ENCODE measurements at regions not wholly inside any gene's neighbourhood (a gene's known extent, or its start where the extent isn't known, plus 50 kb on each side); places are given as distances from the start of the nearest gene placed in this dataset.
A peak's percentile ranks its signal among the peaks of the same experiment; 100 is the strongest.

DNA sequence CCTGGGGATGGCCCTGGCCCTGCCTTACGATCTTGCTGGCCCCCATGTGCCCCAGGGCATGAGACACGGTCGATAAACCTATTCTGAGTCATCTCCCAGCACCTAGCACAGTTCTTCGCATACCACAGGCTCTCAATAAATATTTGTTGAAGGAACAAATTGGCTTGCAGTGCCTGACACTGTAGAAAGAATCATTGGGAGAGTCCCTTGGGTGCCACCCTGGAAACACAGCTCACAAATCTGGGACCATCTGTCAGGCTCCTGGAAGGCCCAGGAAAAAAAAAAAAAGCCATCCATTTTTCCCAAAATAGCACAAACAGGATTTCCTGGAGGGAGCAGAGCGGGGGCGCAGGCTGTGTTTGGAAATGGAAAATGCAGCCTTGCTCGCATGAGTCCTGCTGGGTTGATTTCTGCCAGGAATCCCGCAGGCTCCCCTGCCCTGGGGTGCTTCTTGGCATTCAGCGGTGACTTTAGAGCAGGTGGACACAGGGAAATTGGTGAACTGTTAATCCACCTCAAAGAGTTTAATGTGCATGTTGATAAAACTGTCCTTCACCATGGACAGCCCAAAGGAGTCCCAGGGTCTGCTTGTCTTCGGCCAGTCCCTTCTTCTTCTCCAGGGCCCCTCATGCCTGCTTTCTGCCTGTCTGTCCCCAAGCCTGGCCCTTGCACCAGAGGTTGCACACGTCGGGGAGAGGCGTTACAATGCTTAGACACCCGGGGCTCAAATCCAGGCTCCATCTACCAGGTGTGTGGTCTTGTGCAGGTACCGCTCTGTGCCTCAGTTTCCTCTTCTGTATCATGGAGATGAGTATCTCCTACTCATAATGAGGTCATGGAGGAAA is 106.1 kb upstream of the RFLNA start:
- DNase-seq (ENCODE audit: low spot score) = no peak

DNA sequence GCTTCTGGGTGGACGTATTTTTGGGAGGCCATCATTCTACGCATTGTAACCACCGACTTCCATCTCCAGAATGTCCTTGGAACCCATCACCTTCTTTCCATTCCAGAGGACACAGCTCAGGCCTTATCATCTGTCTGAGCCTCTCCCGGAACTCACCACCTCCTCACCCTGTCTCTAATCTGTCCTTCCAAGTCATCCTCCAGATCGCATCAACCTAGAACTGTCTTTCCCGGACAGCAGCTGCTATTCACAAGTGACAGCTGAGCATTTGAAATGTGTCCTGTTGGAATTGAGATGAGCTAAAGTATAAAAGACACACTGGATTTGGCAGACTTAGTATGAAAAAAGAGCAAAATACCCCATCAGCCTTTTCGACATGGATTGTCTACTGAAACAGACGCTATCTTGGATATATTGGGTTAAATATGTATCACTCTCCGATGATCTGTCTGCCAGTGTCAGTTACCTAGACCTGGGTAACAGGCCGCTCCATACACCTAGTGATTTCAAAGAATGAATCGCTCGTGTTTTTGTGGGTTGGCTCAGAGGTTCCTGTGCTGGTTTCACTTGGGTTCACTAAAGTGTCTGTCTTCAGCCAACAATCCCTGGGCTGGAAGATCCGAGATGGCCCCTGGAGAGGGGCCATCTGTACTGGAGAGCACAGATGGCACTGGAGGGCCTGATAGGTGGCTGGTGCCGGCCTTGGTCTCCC is 104.4 kb upstream of the RFLNA start:
- no peak for DNase-seq (ENCODE audit: low spot score)

DNA sequence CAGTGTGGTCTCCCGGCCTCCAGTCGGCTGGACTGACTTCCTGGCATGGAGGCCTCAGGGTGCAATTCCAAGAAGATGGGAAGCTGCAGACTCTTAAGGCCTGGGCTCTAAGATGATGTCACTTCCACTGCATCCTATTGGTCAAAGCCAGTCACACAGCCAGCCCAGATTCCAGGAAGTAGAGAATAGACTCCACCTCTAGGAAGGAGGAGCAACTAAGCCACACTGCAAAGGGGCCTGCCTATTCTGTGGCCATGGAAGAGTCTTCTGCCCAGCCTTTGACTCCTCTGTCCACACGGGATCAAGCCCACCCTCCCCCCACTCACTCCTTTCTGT is 103.9 kb upstream of the RFLNA start:
- DNase-seq (ENCODE audit: low spot score) = peak; percentile 36

DNA sequence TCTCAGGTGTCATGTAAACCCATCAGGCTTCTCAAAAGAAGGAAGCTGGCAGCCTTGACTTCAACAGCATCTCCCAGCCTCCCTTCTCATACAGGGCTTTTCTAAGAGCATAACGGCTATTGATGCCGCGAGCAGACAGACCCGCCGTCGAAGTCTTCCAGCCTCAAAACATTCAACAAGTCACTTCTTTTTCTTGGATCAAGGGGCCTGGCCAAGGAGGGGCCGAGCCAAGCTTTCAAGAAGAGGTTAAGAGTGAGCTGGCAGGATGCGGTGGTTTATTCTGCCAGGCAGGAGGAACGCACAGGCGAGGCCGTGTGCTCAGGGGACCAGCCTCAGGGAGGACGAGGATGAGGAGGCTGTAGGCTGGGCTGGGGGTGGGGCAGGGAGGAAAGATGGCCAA is 102.9 kb upstream of the RFLNA start:
- DNase-seq (ENCODE audit: low spot score) = no peak

DNA sequence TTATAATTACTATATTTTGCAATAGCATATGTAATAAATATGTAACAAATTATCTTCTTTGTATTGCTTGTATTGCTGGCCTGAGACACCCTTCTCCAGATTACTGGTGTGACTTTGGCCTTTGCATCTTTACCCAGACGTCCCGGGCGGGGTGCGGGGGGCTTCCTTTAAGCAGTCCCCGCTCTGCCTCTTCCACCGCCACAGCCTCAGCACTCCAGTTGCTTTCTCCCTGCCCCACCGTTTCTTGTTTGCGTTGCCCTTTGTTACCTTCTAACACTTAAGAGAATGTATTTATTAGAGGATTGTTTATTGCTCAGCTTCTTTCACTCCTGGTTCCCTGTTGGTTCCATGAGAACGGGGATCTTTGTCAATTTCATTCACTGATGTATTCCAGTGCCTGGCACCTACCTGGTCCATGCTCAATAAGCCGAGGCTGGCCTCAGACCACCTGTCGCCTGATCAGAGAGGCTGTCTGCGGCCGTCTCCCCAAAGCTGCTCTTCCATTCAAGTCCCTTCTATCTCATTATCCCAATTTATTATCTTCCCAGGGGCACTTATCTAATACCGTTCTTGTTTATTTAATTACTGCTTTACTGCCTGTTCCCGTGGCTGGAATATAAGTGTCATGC is 100.5 kb upstream of the RFLNA start:
- DNase-seq (ENCODE audit: low spot score) = no peak

DNA sequence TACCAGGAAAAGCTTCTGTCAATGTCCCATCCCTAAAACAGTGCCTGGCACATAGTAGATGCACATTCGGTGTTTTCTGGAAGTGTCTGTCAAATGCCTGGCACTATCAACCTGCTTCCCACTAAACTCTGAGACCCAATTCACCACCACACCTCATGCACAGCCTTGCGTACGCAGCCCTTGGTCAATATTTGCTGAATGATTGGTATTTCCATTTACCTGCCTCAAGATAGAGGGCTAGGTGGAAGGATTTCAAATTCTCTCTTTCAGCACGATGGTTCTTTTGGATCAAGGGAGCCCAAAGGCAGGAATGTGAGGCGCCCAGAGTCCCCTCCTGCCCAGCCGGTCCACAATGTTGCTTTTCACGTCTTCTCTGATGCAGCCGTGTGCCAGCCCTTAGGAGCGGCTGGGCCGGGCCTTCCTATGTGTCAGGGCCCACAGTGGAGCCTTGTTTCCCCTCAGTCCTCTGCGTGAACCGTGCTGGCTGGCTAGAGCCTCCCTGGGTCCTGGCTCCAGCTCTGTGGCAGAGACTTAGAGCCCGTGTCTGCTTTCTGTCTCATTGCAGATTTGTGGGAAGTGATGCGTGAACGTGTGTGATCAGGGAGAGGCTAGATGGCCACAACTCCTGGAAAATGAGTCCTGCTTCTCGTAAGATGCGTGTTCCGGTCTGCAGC is 99.9 kb upstream of the RFLNA start:
- no peak for DNase-seq (ENCODE audit: low spot score)

DNA sequence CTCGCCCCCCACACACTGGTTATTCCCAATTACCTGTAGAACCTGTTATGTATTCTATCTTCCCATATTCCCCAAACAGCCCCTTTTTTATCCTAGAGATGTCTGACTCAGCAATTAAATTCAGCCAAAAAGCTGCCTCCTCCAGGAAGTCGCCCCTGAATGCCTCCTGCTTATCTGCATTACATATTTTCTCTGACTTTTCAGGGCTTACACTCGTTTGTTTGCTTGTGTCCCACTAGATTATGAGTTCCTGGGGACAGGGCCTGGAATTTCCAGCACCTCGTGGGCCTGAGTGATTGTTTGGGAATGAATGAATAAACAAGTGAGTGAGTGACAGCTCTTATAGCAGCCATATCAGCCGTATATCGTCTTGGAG is 99.3 kb upstream of the RFLNA start:
- DNase-seq (ENCODE audit: low spot score) = no peak

DNA sequence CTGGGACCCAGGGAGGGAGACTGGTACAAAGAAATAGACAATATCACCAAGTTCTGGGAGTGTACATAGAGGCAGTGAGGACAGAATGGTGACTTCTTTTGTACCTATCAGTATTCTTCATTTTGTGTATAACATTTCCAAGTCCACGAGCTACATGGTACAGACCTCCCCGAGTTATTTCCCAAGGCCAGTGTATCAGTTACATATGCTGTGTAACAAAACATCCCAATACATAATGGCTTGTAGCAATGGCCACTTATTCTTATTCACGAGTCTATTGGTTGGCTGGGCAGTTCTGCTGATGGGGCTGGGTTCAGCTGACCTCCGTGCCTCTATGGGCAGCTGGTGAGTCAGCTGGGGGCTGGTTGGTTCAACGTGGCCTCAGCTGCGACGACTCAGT is 98.7 kb upstream of the RFLNA start:
- no peak for DNase-seq (ENCODE audit: low spot score)

DNA sequence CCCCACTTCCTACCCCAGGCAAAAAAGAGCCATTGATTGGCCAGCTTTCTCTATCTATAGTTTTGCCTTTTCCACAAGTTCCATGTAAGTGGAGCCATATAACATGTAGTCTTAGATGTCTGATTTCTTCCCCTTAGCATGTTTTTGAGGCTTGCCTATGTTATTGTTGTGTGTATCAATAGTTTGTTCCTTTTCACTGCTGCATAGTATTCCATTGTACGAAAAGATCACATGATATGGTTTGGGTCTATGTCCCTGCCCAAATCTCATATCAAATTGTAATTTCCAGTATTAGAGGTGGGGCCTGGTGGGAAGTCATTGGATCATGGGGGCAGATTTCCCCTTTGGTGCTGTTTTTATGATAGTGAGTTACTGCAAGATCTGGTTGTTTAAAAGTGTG is 93.6 kb upstream of the RFLNA start:
- no peak for DNase-seq (ENCODE audit: low spot score)

DNA sequence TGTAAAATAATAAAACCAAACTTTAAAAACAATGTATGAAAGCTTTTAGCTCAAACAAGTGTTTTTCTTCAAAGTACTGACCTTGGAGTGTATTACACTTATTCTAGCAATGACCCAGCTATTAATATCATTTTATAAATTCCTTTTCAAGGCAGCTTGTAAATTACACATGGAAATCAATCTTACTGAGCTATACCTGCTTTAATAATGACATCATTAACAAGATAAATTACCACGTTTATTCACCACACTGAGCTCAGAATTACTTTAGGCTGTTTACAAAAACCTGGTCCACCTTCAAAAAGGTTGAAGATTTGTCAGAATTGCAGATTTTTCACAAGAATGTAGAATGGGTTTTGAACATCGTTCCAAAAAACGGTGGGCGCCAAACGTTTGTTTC is 91.7 kb upstream of the RFLNA start:
- DNase-seq (ENCODE audit: low spot score) = no peak

DNA sequence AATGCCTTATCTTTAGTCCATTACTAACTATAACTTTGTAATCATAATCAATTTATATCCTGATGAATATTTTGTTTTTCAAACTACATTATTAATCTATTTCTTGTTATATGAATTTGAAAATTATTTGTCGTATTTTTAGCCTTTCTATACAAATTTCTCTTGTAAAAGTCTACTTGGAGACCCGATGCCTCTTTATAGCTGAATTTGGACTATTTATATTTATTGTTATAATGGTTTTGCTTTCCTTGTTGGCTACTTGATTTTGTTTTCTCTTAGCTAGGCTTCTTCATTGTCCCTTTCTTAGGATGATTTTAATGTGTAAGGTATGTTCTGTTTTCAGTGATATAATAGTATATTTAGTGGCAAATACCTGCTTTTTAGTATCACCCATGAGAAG is 89.5 kb upstream of the RFLNA start:
- no peak for DNase-seq (ENCODE audit: low spot score)

DNA sequence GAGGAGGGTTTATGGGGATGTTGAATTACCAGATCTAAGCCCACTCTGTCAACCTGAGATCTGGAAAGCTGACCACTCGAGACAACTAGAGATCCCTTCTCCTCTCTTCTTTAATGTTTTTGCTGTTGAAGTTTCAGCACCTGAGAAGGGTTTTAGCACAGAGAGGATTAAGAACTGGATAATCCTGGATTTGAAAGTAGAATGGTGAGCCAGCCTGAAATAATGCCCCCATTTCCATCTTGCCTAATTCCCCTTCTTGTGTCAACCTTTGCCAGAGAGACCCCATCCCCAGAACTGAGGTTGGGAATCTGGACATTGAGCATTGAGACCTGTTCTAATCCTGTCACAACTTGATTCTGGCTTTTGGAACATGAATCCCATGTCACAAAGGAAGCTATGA is 87.8 kb upstream of the RFLNA start:
- no peak for DNase-seq (ENCODE audit: low spot score)

DNA sequence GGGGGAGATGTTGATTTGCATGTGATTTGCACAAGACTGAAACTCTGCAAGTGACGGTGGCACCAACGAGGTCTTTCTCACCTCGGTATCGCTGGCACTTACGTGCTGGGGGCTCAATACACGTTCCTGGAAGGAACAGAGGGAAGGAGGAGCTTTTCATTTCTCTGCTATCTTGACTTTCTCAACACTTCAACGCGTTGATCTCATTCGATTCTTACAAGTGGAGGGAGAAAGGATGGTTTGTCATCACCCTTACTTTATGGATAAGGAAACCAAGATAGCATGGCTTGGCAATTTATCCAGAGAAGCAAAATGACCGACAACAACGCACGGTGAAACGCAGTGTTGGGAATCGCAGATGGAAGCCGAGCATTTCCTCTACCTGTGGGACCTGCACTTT is 87.3 kb upstream of the RFLNA start:
- DNase-seq (ENCODE audit: low spot score) = no peak

DNA sequence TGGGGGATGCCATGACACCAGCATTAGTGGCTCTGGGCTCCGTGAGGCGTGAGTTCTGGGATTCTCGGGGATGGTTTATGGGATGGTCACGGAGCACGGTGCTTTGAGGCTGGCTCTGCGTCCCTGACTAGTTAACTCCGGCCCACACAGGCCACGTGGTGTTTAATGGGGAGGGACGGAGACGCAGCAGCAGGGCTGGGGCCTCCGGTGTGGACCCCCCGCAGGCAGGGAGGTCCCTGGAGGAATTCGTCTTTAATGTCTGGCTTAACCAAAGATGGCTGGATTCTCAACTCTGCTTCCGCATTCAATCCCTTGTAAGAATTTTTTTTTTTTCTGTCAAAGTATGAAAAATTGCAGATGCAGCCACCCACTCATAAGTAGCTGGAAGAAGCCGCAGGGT is 86.4 kb upstream of the RFLNA start:
- DNase-seq (ENCODE audit: low spot score) = no peak

DNA sequence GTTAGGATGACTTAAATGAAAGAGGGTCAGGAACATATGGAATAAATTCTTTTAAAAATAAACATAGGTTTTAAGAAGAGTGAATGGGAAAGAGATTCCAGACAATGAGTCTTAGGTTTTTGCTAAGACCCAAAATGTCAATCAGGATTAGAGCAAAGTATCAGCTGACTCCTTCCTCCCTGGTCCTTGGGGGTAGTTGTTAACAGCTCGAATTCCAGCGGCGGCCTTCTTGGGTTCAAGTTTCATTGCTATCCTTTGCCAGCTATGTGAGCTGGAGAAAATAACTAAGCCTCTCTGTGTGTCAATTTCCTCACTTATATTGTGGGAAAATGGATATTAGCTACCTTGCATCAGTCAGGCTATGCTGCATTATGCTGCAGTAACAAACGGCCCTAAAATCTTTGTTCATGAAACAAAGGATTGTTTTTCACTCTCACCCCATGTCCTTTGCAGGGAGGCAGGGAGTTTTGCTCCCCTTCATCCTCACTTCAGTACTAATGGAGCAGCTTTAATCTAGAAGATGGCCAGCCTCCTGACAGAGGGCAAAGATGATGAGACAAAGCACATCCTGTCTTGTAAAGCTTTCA is 83.8 kb upstream of the RFLNA start:
- DNase-seq (ENCODE audit: low spot score) = no peak

DNA sequence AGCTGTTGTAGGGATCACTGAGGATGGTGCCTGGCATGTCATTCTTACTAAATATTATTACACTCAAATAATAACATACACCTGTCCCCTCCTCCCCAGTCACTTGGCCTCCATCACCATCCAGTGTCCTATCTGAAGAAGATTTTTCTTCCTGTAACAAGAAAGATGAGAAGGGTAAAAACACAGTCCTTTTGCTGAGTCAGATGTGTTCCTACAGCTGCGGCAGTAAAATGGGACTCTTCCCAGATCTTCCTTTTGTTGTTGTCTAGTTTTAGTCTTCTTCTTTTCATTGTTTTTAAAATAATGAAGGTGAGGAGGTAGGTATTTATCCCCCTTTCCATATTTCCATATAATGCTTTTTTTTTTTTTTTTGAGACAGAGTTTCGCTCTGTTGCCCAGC is 83.1 kb upstream of the RFLNA start:
- no peak for DNase-seq (ENCODE audit: low spot score)

DNA sequence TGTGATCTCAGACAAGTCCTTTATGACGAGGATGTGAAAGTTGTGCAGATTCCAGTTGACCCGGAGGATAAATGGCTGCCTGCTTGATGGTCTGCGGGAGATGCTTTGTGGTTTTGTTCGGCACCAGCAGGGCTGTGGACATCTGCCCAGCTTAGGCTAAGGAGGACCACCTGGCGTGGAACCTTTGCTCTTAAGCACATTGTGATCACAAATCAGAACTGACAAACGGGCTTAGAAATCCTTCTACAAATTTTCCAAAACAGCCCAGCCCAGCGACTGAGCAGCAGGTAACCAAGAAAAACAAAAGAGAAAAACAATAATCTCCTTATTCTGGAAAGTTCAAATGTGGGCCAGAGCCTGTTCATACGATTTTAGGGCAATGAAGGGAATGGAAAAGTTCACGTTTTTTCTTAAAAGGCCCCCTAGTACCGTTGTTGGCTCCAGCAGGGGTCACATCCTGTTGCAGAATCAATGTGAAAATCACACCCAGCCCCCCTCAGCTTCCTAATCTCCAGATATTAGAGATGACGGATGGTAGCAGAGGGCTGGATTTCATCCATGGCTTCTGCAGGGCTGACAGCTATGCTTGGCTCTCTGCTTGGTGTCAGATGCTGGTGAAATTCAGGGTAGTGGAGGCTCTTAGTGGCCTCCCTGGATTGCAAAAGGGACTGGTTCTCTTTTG is 81.1 kb upstream of the RFLNA start:
- DNase-seq (ENCODE audit: low spot score) = no peak

DNA sequence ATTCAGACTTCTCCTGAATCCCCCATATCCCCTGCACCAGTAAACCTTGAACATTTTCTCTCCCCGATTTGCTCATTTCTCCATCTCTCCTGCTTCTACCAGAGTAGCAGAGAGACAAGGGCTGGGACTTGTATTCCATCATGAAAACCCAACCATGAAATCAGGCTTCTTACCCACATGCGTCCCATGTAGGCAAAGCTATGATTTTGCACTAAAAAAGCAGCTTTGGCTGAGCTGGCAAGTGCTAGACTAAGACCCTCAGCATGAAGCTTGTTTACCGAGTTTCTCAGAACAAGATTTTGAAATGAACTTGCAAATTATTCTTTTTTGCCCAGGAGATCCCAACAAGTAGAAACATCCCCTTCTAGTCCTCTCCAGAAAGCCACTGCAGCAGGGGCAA is 80.3 kb upstream of the RFLNA start:
- DNase-seq (ENCODE audit: low spot score) = no peak

DNA sequence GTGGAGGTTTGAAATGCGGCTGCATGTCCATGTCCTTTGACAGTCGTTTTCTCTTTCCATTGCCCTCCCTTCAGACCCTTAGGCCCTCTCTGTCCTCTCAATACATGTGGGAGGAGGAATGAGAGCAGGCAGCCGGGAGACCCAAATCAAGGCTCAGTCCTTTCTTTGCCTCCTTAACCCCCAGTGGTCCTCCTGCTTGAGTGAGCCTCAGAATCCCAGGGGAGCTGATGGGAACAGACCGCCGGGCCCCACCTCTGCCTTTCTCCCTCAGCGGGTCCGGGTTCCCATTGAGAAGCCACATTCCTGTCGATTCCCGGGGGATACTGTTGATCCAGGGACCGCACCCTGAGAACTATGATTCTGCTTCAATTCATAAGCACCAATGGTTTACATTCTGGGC is 77.9 kb upstream of the RFLNA start:
- no peak for DNase-seq (ENCODE audit: low spot score)

DNA sequence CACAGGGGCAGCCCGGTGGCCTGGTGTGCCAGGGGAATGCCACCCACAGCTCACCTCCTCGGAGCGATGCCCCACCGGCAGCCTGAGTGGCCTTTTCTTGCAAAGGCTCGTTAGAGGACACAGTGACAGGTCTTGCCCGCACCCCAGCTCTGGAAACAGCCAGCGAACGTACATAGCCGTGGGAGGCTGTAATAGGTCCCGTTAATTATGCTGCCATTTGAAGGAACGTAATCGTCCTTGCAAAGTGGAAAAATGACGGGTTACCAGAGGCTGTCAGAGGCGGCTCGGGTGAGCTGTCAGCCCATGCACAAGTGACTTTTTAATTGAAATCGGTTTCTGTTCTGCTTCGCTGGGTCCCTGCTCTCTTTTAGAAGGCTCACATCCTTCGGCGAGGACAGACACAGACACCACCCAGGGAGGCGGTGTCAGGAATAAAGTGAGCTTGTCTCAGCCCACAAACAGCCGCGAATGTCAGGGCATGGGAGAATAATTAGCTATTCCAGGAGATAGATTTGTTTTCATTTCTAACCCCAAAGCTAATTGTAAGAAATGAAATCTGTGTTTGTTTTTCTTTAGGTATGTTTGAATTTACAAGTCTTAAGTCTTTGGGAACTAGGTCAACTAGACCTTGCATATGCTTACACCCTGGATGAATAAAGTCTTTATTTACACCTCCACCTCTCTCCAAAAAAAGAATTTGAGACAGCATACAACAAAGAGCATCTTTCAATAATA is 77.2 kb upstream of the RFLNA start:
- DNase-seq (ENCODE audit: low spot score) = no peak

DNA sequence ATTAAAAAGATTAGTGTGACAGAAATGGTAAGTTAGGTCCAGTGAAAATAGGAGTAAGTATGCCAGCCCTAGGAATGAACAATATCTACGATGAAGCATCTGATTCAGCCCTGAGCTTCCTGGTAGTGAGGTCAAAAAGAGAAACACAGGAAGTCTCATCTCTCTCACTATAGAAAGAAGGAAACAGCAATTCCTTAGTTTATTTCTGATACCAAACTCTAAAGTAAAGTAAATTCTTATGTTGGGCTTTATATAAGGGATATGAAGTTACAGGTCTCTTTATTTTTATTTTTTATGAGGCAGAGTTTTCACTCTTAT is 76.7 kb upstream of the RFLNA start:
- no peak for DNase-seq (ENCODE audit: low spot score)
